BJ (cell line): ENCODE measurements at regions not wholly inside any gene's neighbourhood (a gene's known extent, or its start where the extent isn't known, plus 50 kb on each side); places are given as distances from the start of the nearest gene placed in this dataset.
"Not testable (repeated sequence)": the region's sequence is repeated elsewhere in the genome, so short reads cannot be mapped to it uniquely, and the experiment has no call there.

Experiments used
- CTCF ChIA-PET: fragments of 350-600 bp; formaldehyde crosslinking; extraction: SDS; loops from one replicate; lab custom pipeline; 2021; ENCODE audit warnings: antibody characterized with exemption, inconsistent platforms; lab: Yijun Ruan, JAX
- POLR2A ChIA-PET: fragments of 300-600 bp; sonication (Branson Sonifier 250); formaldehyde crosslinking; extraction: SDS; loops from one replicate; lab custom pipeline; 2021; ENCODE audit warnings: antibody characterized with exemption; lab: Charles Lee
- DNase-seq: peaks from one replicate; pipeline ENCODE4 v3.0.0-alpha.2; 2011; ENCODE audit warnings: low read depth
- H3K27me3 ChIP-seq: 2 replicates; pipeline ENCODE4 v1.6.0; 2011; ENCODE audit warnings: low read length; ENCODE audit not compliant: control insufficient read depth, insufficient read depth
- H3K36me3 ChIP-seq: 2 replicates; pipeline ENCODE4 v1.5.1; 2011; ENCODE audit warnings: low read length; ENCODE audit not compliant: control insufficient read depth, insufficient read depth
- H3K4me3 ChIP-seq: 2 replicates; pipeline ENCODE4 v1.5.1; 2011; ENCODE audit warnings: low read depth, mild to moderate bottlenecking, control low read depth, low read length
- TF ChIP-seq, protein P1 (sequence below): IDR thresholded peaks from 2 replicates; pipeline ENCODE4 v1.5.1; 2011; ENCODE audit warnings: low read depth, mild to moderate bottlenecking, control low read depth, inconsistent platforms, low read length, moderate library complexity; ENCODE audit not compliant: insufficient read depth

- ChIA-PET CTCF (no interaction called here), POLR2A (no interaction called here)
- TF ChIP-seq, protein P1, sequence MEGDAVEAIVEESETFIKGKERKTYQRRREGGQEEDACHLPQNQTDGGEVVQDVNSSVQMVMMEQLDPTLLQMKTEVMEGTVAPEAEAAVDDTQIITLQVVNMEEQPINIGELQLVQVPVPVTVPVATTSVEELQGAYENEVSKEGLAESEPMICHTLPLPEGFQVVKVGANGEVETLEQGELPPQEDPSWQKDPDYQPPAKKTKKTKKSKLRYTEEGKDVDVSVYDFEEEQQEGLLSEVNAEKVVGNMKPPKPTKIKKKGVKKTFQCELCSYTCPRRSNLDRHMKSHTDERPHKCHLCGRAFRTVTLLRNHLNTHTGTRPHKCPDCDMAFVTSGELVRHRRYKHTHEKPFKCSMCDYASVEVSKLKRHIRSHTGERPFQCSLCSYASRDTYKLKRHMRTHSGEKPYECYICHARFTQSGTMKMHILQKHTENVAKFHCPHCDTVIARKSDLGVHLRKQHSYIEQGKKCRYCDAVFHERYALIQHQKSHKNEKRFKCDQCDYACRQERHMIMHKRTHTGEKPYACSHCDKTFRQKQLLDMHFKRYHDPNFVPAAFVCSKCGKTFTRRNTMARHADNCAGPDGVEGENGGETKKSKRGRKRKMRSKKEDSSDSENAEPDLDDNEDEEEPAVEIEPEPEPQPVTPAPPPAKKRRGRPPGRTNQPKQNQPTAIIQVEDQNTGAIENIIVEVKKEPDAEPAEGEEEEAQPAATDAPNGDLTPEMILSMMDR = no peak
- Histone ChIP-seq H3K4me3 (no peak overlapping the region), H3K27me3 (no peaks in the 10 kb centered on the region), H3K36me3 (no peaks in the 10 kb centered on the region)
- DNase-seq = no peak
Observed at GRCh38 chr5:16987776-16988175, 51.7 kb upstream of the MYO10 start.

- H3K27me3 ChIP-seq, H3K36me3 ChIP-seq, DNase-seq, POLR2A ChIA-PET, H3K4me3 ChIP-seq: not testable (repeated sequence)
- CTCF ChIA-PET = interaction anchor here (0.6 kb wide), 2 partner anchors 58 to 190 kb away, joined by 3 read pairs; no protein-coding TSS in a partner anchor
Observed at GRCh38 chr5:16990817-16991520, 54.9 kb upstream of the MYO10 start.

DNA sequence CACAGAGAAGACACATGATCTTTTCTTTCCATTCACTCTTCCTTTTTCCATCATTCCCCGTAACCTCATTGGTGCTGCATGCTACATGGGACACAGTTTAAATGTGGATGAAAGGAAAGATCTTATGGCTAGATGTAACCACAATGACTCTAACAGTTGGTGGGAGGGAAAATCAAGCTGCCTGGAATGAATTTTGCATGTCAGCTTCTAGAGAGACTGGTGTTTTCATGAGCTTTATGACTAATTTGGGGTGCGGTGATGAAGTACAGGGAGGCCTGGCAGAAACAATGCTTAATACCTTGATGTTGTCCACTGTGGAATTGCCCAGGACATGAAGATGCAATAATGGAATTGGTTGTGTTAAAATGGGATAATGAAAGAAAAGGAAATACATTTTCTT, 55.9 kb upstream of the MYO10 start:
- ChIA-PET POLR2A (interaction anchor here (0.6 kb wide), 1 partner anchor 50 kb away, joined by 3 read pairs; no protein-coding TSS in a partner anchor), CTCF (interaction anchor here (1.0 kb wide), 1 partner anchor 9 kb away, joined by 3 read pairs; no protein-coding TSS in a partner anchor)

GRCh38 chr5:16992444-16992843, 56.4 kb upstream of the MYO10 start:
- DNase-seq = no peak
- CTCF ChIA-PET = interaction anchor here (1.0 to 1.8 kb wide), 3 partner anchors 8 to 197 kb away, joined by 3 to 10 read pairs (median 3); no protein-coding TSS in a partner anchor

More for the DNA sequence above, 55.9 kb upstream of the MYO10 start:
- no peak for DNase-seq
- H3K36me3 ChIP-seq = no peaks in the 10 kb centered on the region
- no peak overlapping the region for H3K4me3 ChIP-seq
- TF ChIP-seq, protein P1 = no peak
- no peaks in the 10 kb centered on the region for H3K27me3 ChIP-seq

GRCh38 chr5:16994565-16994964, 58.5 kb upstream of the MYO10 start:
- H3K4me3 ChIP-seq = no peak overlapping the region
- CTCF ChIA-PET = no interaction called here

More at GRCh38 chr5:16992444-16992843, 56.4 kb upstream of the MYO10 start:
- POLR2A ChIA-PET = no interaction called here
- H3K36me3 ChIP-seq = no peaks in the 10 kb centered on the region
- no peak overlapping the region for H3K4me3 ChIP-seq
- TF ChIP-seq, protein P1 = no peak
- H3K27me3 ChIP-seq = no peaks in the 10 kb centered on the region

More at GRCh38 chr5:16994565-16994964, 58.5 kb upstream of the MYO10 start:
- POLR2A ChIA-PET = no interaction called here
- no peak for DNase-seq
- no peaks in the 10 kb centered on the region for H3K27me3 ChIP-seq
- TF ChIP-seq, protein P1 = no peak
- no peaks in the 10 kb centered on the region for H3K36me3 ChIP-seq
